Dermis blood vessel endothelial cell (primary cell): ENCODE measurements at regions not wholly inside any gene's neighbourhood (a gene's known extent, or its start where the extent isn't known, plus 50 kb on each side); places are given as distances from the start of the nearest gene placed in this dataset.
"Not testable (repeated sequence)": the region's sequence is repeated elsewhere in the genome, so short reads cannot be mapped to it uniquely, and the experiment has no call there.

Experiments used
- DNase-seq: peaks from one replicate; pipeline ENCODE4 v3.0.0; 2010

GRCh38 chr21:27333096-27333495 is 366.2 kb upstream of the ADAMTS5 start:
- DNase-seq: no peak

GRCh38 chr21:27329255-27329851 is 362.5 kb upstream of the ADAMTS5 start:
- DNase-seq: no peak

GRCh38 chr21:27326301-27326700 is 359.4 kb upstream of the ADAMTS5 start:
- DNase-seq: no peak

GRCh38 chr21:27323331-27323730 is 356.4 kb upstream of the ADAMTS5 start:
- no peak for DNase-seq

- no peak for DNase-seq
Measured at GRCh38 chr21:27321791-27322190, 354.9 kb upstream of the ADAMTS5 start.

GRCh38 chr21:27320868-27321267 is 354.0 kb upstream of the ADAMTS5 start:
- DNase-seq: no peak

- not testable (repeated sequence) for DNase-seq
Measured at GRCh38 chr21:27317601-27318000, 350.7 kb upstream of the ADAMTS5 start.

GRCh38 chr21:27315373-27315772 is 348.5 kb upstream of the ADAMTS5 start:
- no peak for DNase-seq

- DNase-seq: no peak
Measured at GRCh38 chr21:27314131-27314530, 347.2 kb upstream of the ADAMTS5 start.

GRCh38 chr21:27306791-27307775 is 340.2 kb upstream of the ADAMTS5 start:
- no peak for DNase-seq

- DNase-seq: no peak
Measured at GRCh38 chr21:27306206-27306605, 339.3 kb upstream of the ADAMTS5 start.

GRCh38 chr21:27301220-27301619 is 334.3 kb upstream of the ADAMTS5 start:
- no peak for DNase-seq

- no peak for DNase-seq
Measured at GRCh38 chr21:27300770-27301169, 333.9 kb upstream of the ADAMTS5 start.

- DNase-seq: no peak
Measured at GRCh38 chr21:27298465-27298864, 331.6 kb upstream of the ADAMTS5 start.

GRCh38 chr21:27293239-27293638 is 326.4 kb upstream of the ADAMTS5 start:
- DNase-seq: no peak

- no peak for DNase-seq
Measured at GRCh38 chr21:27292783-27293182, 325.9 kb upstream of the ADAMTS5 start.

- DNase-seq: no peak
Measured at GRCh38 chr21:27292229-27292628, 325.3 kb upstream of the ADAMTS5 start.

- no peak for DNase-seq
Measured at GRCh38 chr21:27291006-27291405, 324.1 kb upstream of the ADAMTS5 start.

GRCh38 chr21:27290028-27290427 is 323.1 kb upstream of the ADAMTS5 start:
- DNase-seq: no peak

- DNase-seq: no peak
Measured at GRCh38 chr21:27286760-27287159, 319.9 kb upstream of the ADAMTS5 start.

GRCh38 chr21:27277110-27277509 is 310.2 kb upstream of the ADAMTS5 start:
- DNase-seq: no peak

- no peak for DNase-seq
Measured at GRCh38 chr21:27275294-27275927, 308.5 kb upstream of the ADAMTS5 start.

GRCh38 chr21:27269644-27270043 is 302.8 kb upstream of the ADAMTS5 start:
- DNase-seq: no peak

- DNase-seq: no peak
Measured at GRCh38 chr21:27268290-27268689, 301.4 kb upstream of the ADAMTS5 start.
